ENCODE measurements at regions not wholly inside any gene's neighbourhood (a gene's known extent, or its start where the extent isn't known, plus 50 kb on each side); places are given as distances from the start of the nearest gene placed in this dataset.

DNA sequence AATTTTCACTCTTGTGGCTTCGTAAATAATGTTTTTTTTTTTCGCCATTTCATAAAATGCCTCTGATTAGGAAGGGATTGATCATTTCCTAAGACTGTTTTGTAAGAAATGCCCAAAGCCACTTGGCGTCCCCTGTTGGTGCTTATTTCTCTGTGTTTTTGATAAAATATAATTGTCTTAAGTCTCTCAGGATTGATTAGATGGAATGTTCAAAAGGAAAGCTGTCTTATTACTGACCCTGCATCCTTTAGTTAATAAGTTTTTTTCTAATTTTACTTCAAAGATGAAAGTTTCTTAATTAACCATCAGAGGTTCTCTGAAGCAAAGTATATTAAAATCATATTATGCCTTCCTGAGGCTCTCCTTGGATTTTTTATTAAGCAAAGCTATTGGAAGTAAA lies 624.3 kb upstream of the TENM4 start:
- no peak for DNase-seq (ENCODE audit: low spot score)

DNA sequence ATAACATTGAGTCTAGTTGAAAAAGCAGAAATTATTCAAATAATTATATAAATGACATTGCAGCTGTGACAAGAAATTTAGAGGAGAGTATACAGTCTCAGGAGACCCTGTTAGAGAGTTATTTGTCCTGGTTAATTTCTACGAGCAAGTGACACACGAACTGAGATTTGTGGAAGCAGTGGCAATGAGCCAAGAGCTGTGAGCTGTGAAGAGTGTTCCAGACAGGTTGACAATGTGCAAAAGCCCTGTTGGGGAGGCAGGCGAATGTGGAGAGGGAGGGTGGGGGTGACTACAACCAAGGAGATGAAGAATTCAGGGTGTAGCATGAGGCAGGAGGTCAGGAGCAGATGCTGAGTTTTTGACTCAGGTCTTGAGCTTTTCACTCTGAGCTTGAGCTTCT lies 620.2 kb upstream of the TENM4 start:
- DNase-seq (ENCODE audit: low spot score): no peak

DNA sequence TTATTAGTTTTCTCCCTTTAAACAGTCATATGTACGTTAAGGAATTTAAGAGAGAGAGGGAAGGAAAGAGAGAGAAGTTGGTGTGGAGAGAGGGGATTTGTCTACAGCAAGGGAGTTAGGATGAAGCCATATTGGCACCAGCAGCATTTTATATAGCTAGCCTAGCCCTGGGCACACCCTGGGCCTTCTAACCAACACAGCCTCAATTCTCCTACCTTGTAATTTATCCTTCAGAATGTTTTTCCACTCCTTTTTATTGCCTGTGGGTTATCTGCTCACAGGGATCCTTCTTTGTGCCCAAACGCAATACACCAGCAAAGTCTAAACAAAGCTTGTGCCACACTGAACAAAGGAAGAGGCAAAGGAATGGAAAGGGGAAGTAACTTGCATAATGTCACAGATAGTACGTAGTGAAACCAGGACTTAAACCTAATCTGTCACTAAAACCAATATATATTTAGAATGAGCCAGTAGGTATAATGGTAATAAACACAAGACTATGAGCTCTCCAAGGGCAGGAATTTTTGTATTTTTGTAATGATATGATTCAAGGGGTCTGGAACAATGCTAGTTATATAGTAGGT lies 613.8 kb upstream of the TENM4 start:
- no peak for DNase-seq (ENCODE audit: low spot score)

DNA sequence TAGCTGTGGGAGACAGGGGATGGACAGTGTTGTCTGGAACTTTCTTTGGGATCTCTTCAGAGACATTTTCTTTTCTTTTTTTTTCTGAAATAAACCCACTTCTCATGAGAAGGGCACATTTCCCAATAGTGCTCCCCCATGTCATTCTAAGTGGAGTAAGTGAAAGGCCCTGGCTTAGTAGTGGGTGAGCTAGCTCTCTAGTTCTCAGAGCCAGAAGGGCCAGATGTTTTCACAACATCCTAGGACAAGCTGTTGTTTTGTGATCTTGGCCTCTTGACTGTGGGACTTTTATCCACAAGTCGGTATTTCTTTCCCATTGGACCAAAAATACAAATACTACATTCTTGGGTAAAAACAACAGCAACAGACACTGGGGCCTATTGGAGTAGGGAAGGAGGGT lies 607.7 kb upstream of the TENM4 start:
- no peak for DNase-seq (ENCODE audit: low spot score)

DNA sequence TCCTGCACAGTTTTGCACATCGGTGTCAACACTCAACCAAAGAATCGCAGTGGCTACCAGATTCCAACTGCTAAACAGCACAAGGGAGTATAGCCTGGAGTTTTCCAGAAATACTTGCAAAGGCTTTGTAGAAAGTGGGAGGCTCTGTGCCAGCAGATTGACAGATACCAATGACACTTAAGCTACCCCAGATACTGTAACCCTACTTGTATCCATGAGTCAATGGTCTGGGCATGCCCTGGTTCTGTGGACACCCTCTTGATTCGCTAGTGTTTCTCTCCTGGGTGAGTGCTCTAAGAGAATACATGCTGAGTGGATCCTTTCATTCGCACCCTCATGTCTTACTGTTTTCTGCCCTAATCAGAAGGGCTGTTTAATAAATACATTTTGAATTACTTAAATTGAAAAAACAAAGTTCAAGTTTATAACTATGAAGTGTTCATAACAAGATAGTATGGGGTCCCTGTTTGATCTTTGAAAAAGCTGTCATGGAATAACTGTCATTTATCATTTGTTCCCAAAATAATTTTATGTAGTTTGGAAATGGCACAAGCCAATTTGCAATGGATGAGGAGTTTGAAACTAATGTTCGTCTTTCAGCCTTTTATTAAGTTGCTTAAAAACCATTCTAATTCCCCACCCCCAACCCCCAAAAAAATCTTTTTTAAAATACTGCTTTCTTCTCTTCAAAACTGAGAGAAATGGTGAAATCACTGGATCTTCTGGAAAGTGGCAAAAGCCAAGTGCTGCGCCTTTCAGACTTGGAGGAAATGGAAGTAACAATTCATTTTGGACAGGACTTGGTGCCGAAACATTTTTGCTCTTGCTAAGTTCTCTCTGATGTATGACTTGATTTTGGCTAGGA lies 600.5 kb upstream of the TENM4 start:
- DNase-seq (ENCODE audit: low spot score): no peak

DNA sequence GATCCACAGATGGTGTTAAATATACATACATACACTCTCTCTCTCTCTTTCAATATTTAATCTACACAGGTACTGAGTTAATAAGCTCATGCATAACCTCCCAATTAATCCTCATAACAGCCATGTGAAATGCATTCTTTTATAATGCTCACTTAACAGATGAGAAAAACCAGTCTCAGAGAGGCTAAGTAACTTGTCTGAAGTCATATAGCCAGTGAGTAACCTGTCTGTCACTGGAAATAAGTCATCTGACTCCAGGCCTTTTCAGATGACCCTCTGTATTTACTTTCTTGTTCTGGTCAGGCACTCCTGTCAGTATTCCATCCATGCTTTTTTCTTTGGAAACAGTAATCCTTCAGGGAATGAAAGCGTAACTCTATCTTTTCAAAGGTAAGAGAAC lies 594.0 kb upstream of the TENM4 start:
- DNase-seq (ENCODE audit: low spot score): no peak

DNA sequence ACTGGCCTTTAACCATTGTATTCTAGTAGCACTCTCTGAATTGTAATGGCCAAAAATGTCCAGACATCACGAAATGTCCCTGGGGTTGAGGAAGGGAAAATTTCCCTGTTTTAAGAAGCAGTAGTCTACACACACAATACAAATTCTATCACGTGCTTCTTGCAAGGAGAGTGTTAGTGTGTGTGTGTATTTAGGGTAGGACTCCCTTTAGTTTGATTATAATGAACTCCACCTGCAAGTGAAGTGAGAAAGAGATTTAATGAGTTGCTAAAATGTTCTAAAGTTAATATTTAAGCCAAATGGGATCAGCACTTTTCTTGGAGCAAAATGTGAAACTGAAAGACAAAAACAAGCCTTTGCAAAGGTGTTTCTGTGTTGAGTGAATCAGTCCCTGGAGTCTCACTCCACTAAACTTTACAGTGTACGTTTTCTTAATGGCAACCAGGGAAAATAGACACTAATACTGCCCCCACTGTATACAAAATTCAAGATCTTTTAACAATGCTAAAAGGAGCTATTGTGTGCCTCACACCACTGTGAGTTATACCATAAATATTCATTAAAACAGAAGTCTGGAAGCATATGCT lies 590.3 kb upstream of the TENM4 start:
- no peak for DNase-seq (ENCODE audit: low spot score)

DNA sequence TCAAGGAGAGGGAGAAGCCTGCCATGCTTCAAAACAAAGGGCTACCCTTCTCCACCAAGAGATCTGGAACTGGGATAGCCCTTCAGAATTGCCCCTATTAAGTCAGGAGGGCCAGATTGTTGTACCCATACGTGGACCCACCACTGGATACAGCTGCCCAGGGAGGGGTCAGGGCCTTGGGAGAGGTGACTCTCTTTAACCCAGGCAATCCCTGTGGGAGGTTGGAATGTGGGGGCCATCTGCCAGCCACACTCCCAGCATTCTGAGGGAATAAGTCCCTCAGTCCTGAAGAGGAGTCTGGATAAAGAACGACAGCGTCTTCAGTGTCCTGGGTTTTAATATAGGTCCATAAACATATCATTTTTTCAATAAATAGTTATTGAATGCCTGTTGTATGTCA lies 588.2 kb upstream of the TENM4 start:
- no peak for DNase-seq (ENCODE audit: low spot score)

DNA sequence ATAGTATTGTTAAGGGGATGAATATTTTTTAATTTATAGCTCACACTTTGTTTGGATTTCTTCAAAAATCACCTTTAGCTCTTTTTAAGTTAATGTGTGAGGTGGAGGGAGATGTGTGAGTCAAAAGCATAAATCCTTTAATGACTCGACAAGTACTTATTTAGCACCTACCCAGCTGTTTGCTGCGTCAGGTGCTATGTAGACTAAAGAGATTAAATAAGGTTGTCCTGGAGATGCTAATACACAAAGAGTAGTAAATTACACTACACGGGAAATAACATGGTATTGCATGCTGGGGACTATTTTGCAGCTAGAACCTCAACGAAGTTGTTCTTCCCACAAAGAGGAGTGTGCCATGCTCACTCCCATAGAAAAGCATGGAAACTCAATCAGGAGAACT lies 583.3 kb upstream of the TENM4 start:
- no peak for DNase-seq (ENCODE audit: low spot score)

DNA sequence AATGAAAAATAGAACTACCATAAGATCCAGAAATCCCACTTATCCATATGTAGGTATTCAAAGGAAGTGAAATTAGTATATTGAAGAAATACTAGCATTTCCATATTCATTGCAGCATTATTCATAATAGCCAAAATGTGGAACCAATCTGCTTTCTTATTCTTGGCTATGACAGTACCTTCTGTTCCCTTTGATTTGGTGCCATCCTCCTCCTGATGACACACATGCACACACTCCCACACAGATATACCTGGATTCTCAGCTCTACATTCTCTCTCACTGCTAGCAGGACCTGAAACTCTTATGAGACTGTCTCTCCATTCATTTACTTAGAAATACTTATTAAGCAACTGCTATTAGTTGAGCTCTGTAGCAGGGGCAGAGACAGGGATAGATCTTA lies 582.6 kb upstream of the TENM4 start:
- no peak for DNase-seq (ENCODE audit: low spot score)

DNA sequence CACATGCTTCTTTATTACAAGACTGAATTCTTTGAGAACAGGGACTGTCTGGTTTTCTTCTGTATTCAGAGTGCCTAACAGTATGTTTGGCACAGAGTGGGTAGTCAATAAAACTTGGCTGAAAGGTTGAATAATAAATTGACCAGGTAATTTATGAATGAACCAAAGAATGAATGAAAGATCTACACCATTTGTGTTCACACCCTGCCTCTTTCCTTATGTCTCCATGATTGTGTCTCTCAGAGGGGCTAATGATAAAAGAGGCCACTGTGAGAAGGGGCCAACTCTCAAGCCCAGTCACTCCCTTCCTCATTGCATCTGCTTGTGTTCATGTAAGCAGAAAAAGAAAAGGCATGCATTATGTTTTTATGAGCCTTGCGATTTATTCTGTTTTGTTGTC lies 569.7 kb upstream of the TENM4 start:
- no peak for DNase-seq (ENCODE audit: low spot score)

DNA sequence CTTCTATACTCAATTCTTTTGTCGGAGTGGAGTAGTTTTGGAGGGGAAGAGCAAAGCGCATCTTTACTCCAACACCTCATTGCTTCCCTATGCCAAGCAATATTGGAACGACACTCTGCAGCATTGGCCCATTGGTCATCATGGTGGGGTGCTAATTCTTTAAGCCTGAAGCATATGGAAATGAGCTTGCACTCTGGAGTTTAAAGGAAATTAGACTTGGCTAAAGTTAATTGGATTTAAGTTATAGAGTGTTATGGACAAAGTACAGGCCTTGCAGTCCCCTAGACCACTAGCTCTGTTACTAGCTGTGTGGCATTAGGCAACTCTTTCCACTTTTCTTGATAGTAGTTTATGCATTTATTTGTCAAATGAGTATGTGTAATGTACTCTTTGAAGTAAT lies 568.3 kb upstream of the TENM4 start:
- DNase-seq (ENCODE audit: low spot score): no peak

DNA sequence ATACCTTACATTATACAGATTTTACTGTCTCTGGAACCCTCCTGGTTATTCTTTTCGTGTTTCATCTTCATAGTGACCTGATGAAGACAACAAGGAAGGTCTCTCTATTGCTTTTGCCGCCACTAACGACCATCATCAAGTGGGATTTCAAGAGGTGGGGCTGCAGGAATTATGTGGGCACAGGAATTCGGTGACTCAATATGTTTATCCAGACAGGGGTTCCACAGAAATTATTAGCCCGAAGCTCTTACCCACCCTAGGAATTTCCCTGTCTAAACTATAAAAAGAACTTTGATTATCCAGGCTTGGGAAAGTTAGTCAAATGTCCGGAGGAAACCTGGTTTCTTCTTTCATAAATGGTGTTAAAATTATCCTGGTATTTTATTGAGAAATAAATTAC lies 566.8 kb upstream of the TENM4 start:
- DNase-seq (ENCODE audit: low spot score): no peak

DNA sequence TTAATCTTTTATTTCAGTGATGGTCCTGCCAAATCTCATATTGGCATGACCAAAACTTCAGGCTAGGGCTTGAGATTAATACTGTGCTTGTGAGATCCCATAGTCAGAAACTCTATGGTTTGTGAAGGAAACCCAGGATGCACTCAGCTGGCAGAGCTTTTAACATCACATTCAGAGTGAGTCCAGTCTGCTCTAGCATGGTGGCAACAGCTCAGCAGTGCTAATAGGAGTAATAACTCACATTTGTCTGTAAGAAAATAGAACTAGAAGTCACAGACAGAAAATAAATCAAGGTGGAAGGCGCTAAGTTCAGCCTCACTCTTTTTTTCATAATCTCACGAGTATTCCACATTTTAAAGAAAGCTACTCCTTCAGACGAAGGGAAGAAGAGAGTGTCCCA lies 549.3 kb upstream of the TENM4 start:
- DNase-seq (ENCODE audit: low spot score): no peak

DNA sequence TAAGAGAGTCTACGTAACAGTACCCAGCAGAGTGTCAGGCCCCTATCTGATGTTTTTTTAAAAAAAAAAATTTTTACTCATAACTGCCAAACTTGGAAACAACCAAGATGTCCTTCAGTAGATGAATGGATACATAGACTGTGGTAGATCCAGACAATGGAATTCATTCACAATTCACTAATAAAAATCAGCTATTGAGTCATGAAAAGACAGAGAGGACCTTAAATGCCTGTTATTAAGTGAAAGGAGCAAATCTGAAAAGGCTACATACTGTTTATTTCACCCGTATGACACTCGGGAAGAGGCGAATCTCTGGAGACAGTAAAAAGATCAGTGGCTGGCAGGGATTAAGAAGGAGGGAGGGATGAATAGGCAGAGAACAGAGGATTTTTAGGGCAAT lies 541.4 kb upstream of the TENM4 start:
- DNase-seq (ENCODE audit: low spot score): no peak

DNA sequence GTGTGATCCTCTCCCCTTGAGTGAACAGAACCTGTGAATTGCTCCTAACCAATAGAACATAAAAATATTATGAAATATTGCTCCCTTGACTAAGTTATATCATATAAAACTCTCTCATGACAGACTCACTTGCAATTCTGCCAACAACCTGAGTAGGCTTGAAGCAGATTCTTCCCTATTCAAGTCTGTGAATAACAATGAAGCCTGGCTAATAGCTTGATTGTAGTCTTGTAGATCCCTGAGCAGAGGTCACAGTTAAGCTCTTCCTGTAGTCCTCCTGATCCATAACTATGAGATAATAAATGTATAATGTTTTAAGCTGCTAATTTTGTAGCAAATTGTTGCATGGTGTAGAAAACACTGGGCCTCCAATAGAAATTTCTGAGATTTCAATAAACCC lies 540.1 kb upstream of the TENM4 start:
- DNase-seq (ENCODE audit: low spot score): no peak

DNA sequence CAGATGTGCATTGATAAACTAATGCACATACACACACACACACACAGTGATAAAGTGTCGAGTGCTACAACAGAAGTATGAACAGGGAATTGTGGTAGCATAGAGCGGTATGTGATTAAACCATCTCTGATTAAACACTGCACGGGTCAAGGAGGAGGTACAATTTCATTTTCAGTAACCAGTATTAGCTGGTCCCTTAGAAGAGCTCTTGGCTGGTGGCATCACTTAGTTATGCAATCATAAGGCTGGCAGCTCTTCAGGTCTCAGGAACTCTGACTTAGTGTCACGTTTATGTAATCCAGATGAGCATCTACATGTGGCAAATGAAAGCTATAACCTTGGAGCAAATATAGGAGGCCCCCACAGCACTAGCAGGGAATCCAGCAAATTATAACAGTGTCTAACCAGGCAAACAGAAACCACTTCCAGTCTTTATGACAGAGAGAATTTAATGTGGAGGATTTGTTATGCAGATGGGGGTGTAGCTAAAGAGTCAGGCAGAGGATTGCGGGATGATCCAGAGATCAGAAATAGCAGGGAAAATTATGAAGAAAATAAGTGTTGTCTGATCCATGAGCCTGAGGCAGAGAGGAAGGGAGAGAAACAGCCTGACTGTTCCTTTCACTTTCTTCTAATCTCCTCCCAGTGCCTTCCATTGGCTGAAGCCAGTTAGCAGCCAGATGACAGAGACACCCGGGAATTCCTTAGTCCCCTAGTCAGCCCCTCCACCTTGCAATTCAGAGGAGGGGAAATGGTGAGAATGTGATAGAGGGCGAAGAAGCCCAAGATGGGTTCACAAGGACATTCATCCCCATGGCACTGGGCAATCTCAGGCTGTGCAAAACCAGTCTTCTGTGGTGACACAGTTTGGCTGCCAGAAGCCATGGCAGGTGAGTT lies 533.1 kb upstream of the TENM4 start:
- no peak for DNase-seq (ENCODE audit: low spot score)

DNA sequence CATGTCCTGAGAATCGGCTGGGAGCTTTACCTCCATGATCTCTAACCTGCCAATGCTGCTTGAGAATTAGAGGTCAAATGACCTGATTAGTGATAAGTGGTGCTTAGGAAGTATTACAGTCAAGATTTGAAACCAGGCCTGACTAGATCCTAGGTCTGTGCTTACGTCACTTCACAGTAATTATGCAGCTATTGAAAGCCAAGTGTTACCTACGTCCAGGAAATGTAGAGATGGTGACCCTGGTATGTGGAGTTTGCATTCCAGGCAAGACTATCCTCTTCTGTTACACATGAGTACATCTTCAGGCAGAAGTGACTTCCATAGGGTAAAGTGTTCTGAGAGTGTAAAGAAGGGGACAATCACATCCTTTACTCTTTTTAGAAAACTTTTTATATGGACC lies 530.4 kb upstream of the TENM4 start:
- DNase-seq (ENCODE audit: low spot score): no peak

DNA sequence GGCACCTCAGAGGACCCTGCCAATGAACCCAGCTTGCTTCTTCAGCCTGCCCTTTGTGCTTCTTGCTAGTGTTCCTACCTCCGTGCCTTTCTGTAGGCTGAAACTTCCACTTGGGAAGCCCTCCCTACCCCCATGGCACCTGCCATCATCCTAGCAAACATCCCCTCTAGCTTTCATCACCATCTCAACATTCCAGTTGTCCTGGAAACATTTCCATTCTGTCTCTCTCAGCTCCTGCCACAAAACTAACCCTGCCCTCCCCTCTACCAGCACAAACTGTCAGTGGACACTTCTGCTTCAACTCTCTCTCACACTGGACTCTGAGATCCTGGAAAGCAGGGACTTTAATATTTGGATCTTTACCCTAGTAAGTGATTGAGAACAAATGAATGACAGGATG lies 525.8 kb upstream of the TENM4 start:
- no peak for DNase-seq (ENCODE audit: low spot score)

DNA sequence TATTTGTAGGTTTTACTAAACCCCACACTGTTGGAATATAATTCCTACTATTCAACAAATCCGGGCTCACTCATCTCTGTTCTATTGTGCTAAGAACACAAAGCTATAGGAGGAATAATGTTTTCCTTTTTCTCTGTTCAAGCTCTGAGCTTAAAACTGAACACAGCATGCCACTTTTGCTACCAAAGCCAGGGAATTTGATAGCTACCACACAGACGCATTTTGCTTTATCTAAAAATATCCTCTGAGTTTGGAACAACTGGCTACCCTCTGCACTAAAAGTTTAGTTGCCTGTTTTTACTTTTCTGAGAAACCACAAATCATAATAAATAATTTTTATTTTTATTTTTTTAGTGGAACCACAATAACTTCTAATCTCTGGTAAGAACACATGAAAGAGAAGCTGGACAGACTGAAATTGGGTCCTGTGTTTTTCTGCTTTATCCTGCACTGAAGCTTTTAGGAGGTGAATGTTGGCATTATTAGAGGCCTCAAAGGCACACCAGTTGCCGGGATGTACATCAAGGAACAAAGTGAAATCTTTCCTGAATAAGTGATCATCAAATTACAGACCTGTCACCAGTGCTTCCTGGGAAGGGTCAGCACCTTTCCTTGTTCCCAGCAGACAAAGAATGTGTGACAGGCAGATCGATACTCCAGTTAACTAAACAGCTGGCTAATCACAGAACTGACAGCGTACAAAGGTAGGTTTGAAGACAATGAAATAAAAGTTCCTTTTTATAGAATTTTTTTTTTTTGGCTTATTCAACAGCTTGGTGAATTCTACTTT lies 523.2 kb upstream of the TENM4 start:
- DNase-seq (ENCODE audit: low spot score): no peak

DNA sequence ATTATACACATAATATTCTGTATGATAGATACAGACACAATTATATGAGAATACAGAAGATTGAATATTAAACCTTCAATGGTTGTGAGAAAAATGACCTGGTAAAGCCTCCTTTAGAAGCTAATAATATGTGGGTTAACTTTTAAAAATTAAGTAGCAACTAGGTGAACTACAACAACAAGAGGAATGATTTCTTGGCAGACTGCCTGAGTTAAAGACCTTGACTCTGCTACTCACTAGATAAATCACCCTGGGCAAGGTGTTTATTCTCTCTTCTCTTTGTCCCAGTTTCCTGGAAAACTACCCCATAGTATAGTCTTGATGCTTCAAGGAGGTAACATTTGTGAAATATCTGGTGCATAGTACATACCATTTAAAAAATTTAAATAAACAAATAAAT lies 519.6 kb upstream of the TENM4 start:
- no peak for DNase-seq (ENCODE audit: low spot score)

DNA sequence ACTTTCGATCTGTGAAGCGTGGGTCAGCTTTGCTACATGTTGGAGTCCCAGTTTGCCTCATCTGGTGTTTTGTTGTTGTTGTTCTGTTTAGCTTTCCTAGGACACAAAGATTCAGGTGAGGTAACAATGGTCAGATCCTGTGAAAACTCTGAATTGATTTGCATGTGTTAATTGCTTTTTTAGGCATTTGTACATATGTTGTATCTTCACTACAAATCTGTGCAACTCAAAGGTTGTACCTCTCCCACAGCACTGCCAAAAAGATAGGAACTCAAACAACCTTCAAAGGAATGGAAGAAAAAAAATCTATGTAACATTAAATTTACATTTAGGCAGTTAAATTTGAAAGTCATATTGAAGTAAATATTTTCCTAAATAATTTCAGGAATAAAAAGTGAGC lies 518.5 kb upstream of the TENM4 start:
- DNase-seq (ENCODE audit: low spot score): no peak

All from SW480 (cell line).